ENCODE measurements at regions not wholly inside any gene's neighbourhood (a gene's known extent, or its start where the extent isn't known, plus 50 kb on each side); places are given as distances from the start of the nearest gene placed in this dataset.

- Histone ChIP-seq H3K27ac (ENCODE audit: low read depth in 2 of 2, low read length in 2 of 2) (no peak overlapping the region), H3K36me3 (ENCODE audit: control insufficient read depth in 2 of 3, insufficient read depth in 3 of 3, low read length in 3 of 3) (no peaks in the 10 kb centered on the region), H3K4me1 (ENCODE audit: control insufficient read depth in 2 of 3, insufficient read depth in 2 of 3, low read depth in 1 of 3, low read length in 3 of 3) (no peaks in the 10 kb centered on the region), H3K9me3 (ENCODE audit: control insufficient read depth in 2 of 3, insufficient read depth in 1 of 3, low read length in 3 of 3) (no peaks in the 10 kb centered on the region), H3K9ac (ENCODE audit: low read length in 3 of 3) (no peak overlapping the region), H3K4me3 (ENCODE audit: low read length in 3 of 3) (no peak overlapping the region), H3K27me3 (ENCODE audit: control insufficient read depth, insufficient read depth, low read length) (no peaks in the 10 kb centered on the region)
- FAIRE-seq: no peak
- intact Hi-C loops (cut with DNase I): no loop called here
- DNase-seq: no peak
- TF ChIP-seq CTCF (IDR thresholded peaks at IDR 0.05; ENCODE audit: borderline replicate concordance, extremely low read depth, insufficient read depth): no peak
Measured at GRCh38 chr2:116042530-116042929, 1600.1 kb downstream of the DPP10 start.

GRCh38 chr2:116057538-116057937 is 1615.1 kb downstream of the DPP10 start:
- no peaks in the 10 kb centered on the region for H3K27me3 ChIP-seq (ENCODE audit: control insufficient read depth, insufficient read depth, low read length)
- no peaks in the 10 kb centered on the region for H3K36me3 ChIP-seq (ENCODE audit: control insufficient read depth in 2 of 3, insufficient read depth in 3 of 3, low read length in 3 of 3)
- no peak overlapping the region for H3K4me3 ChIP-seq (ENCODE audit: low read length in 3 of 3)
- no peaks in the 10 kb centered on the region for H3K9me3 ChIP-seq (ENCODE audit: control insufficient read depth in 2 of 3, insufficient read depth in 1 of 3, low read length in 3 of 3)
- no peak for TF ChIP-seq CTCF (IDR thresholded peaks at IDR 0.05; ENCODE audit: borderline replicate concordance, extremely low read depth, insufficient read depth)
- FAIRE-seq (no peak), DNase-seq (no peak)
- intact Hi-C loops (cut with DNase I): no loop called here
- no peak overlapping the region for H3K27ac ChIP-seq (ENCODE audit: low read depth in 2 of 2, low read length in 2 of 2)
- no peaks in the 10 kb centered on the region for H3K4me1 ChIP-seq (ENCODE audit: control insufficient read depth in 2 of 3, insufficient read depth in 2 of 3, low read depth in 1 of 3, low read length in 3 of 3)
- no peak overlapping the region for H3K9ac ChIP-seq (ENCODE audit: low read length in 3 of 3)

- intact Hi-C loops (cut with DNase I): no loop called here
- Histone ChIP-seq H3K27ac (ENCODE audit: low read depth in 2 of 2, low read length in 2 of 2) (no peak overlapping the region), H3K27me3 (ENCODE audit: control insufficient read depth, insufficient read depth, low read length) (no peaks in the 10 kb centered on the region), H3K36me3 (ENCODE audit: control insufficient read depth in 2 of 3, insufficient read depth in 3 of 3, low read length in 3 of 3) (no peaks in the 10 kb centered on the region), H3K9me3 (ENCODE audit: control insufficient read depth in 2 of 3, insufficient read depth in 1 of 3, low read length in 3 of 3) (no peaks in the 10 kb centered on the region), H3K9ac (ENCODE audit: low read length in 3 of 3) (no peak overlapping the region), H3K4me1 (ENCODE audit: control insufficient read depth in 2 of 3, insufficient read depth in 2 of 3, low read depth in 1 of 3, low read length in 3 of 3) (no peaks in the 10 kb centered on the region), H3K4me3 (ENCODE audit: low read length in 3 of 3) (no peak overlapping the region)
- no peak for TF ChIP-seq CTCF (IDR thresholded peaks at IDR 0.05; ENCODE audit: borderline replicate concordance, extremely low read depth, insufficient read depth)
- DNase-seq: no peak
- no peak for FAIRE-seq
Measured at GRCh38 chr2:116061023-116061422, 1618.6 kb downstream of the DPP10 start.

- intact Hi-C loops (cut with DNase I): no loop called here
- FAIRE-seq (no peak), DNase-seq (no peak)
Measured at GRCh38 chr2:116073731-116074130, 1631.3 kb downstream of the DPP10 start.

More at GRCh38 chr2:116073731-116074130, 1631.3 kb downstream of the DPP10 start:
- Histone ChIP-seq H3K9ac (ENCODE audit: low read length in 3 of 3) (no peak overlapping the region), H3K9me3 (ENCODE audit: control insufficient read depth in 2 of 3, insufficient read depth in 1 of 3, low read length in 3 of 3) (no peaks in the 10 kb centered on the region), H3K36me3 (ENCODE audit: control insufficient read depth in 2 of 3, insufficient read depth in 3 of 3, low read length in 3 of 3) (no peaks in the 10 kb centered on the region), H3K27ac (ENCODE audit: low read depth in 2 of 2, low read length in 2 of 2) (no peak overlapping the region), H3K27me3 (ENCODE audit: control insufficient read depth, insufficient read depth, low read length) (no peaks in the 10 kb centered on the region), H3K4me1 (ENCODE audit: control insufficient read depth in 2 of 3, insufficient read depth in 2 of 3, low read depth in 1 of 3, low read length in 3 of 3) (no peaks in the 10 kb centered on the region), H3K4me3 (ENCODE audit: low read length in 3 of 3) (no peak overlapping the region)
- TF ChIP-seq CTCF (IDR thresholded peaks at IDR 0.05; ENCODE audit: borderline replicate concordance, extremely low read depth, insufficient read depth): no peak

Data from kidney (tissue), 13 donors.